Muscle layer of colon (tissue), 2 donors: ENCODE measurements at regions not wholly inside any gene's neighbourhood (a gene's known extent, or its start where the extent isn't known, plus 50 kb on each side); places are given as distances from the start of the nearest gene placed in this dataset.

Experiments used
- H3K27ac ChIP-seq: one replicate; pipeline ENCODE4 v1.7.0; 2013; ENCODE audit warnings: low read depth, mild to moderate bottlenecking, low read length, moderate library complexity
- H3K27me3 ChIP-seq, 2 donors: one replicate each; pipeline ENCODE4 v1.7.0; 2013; ENCODE audit warnings: low read length in 2 of 2, mild to moderate bottlenecking in 2 of 2; ENCODE audit not compliant: insufficient read depth in 2 of 2, control insufficient read depth in 1 of 2
- H3K36me3 ChIP-seq: one replicate; pipeline ENCODE4 v1.7.0; 2013; ENCODE audit warnings: mild to moderate bottlenecking, low read length; ENCODE audit not compliant: insufficient read depth
- H3K4me1 ChIP-seq: one replicate; pipeline ENCODE4 v1.7.0; 2013; ENCODE audit warnings: mild to moderate bottlenecking, low read length; ENCODE audit not compliant: insufficient read depth
- H3K4me3 ChIP-seq, 2 donors: one replicate each; pipeline ENCODE4 v1.7.0; 2013; ENCODE audit warnings: low read length in 2 of 2, low read depth in 1 of 2, mild to moderate bottlenecking in 1 of 2, moderate library complexity in 1 of 2
- H3K9ac ChIP-seq: one replicate; pipeline ENCODE4 v1.7.0; 2013; ENCODE audit warnings: low read length
- H3K9me3 ChIP-seq: one replicate; pipeline ENCODE4 v1.7.0; 2013; ENCODE audit warnings: mild to moderate bottlenecking, low read length
- donor health status: abdominal sarcoma.
- donor health status: Adenocarcinoma of cecum.

- Histone ChIP-seq H3K36me3 (no peaks in the 10 kb centered on the region), H3K27ac (peak overlapping the region; percentile 39), H3K27me3 (no peaks in the 10 kb centered on the region), H3K4me1 (peaks cover 13% of the 10 kb centered on the region), H3K9me3 (no peaks in the 10 kb centered on the region), H3K9ac (no peak overlapping the region), H3K4me3 (no peak overlapping the region)
These were observed 128.2 kb upstream of the INPP4B start for GRCh38 chr4:142974328-142974727.

GRCh38 chr4:142975618-142976017, 129.5 kb upstream of the INPP4B start:
- Histone ChIP-seq H3K27me3 (no peaks in the 10 kb centered on the region), H3K9ac (no peak overlapping the region)

GRCh38 chr4:142976482-142976881, 130.4 kb upstream of the INPP4B start:
- H3K36me3 ChIP-seq, result no peaks in the 10 kb centered on the region
- H3K27me3 ChIP-seq, result no peaks in the 10 kb centered on the region
- no peak overlapping the region for H3K9ac ChIP-seq
- no peak overlapping the region for H3K27ac ChIP-seq
- no peak overlapping the region for H3K4me3 ChIP-seq
- H3K9me3 ChIP-seq, result no peaks in the 10 kb centered on the region
- H3K4me1 ChIP-seq, result peaks cover 13% of the 10 kb centered on the region

More at GRCh38 chr4:142975618-142976017, 129.5 kb upstream of the INPP4B start:
- Histone ChIP-seq H3K36me3 (no peaks in the 10 kb centered on the region), H3K4me1 (peaks cover 13% of the 10 kb centered on the region), H3K4me3 (no peak overlapping the region), H3K9me3 (no peaks in the 10 kb centered on the region), H3K27ac (no peak overlapping the region)

DNA sequence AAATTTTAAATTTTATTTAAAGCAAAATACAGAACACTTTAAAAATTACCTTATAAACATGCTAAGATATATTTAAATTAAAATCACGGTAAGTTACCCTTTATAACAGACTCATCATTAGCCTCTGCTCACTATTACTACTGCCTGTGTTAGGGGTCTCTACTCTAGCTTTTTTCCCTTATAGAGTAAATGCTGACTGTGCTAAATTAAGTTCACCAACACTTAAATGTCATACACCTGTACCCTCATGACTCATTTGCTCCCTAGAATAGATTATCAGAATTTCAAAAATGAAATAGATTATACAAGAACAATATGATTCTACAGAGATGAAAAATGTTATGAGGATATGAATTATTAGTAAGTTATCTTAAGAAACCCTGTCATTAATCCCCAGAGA, 131.1 kb upstream of the INPP4B start:
- no peaks in the 10 kb centered on the region for H3K27me3 ChIP-seq
- H3K27ac ChIP-seq, result no peak overlapping the region
- H3K4me1 ChIP-seq, result peaks cover 13% of the 10 kb centered on the region
- H3K9ac ChIP-seq, result no peak overlapping the region
- no peak overlapping the region for H3K4me3 ChIP-seq
- H3K36me3 ChIP-seq, result no peaks in the 10 kb centered on the region
- no peaks in the 10 kb centered on the region for H3K9me3 ChIP-seq

DNA sequence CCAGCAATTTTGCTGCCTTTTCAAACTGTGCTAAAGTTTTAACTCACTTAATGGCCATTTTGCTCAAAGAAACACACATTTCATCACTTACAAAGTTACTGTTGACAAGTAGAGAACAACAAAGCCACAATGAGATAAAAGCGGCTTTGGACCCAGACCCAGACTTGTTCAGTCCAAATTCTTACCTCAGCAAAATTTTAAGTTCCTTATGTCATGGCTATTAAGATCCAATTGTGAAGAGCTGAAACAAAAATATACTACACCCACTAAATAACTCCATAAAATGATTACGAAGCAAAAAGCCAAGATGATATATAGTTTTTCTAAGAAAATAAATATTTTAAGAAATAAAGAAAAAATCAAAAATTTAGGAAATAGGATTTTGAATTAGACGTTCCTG, 137.0 kb upstream of the INPP4B start:
- H3K9ac ChIP-seq, result no peak overlapping the region
- H3K4me1 ChIP-seq, result no peaks in the 10 kb centered on the region
- no peak overlapping the region for H3K27ac ChIP-seq
- H3K9me3 ChIP-seq, result no peaks in the 10 kb centered on the region
- no peaks in the 10 kb centered on the region for H3K27me3 ChIP-seq
- H3K4me3 ChIP-seq, result no peak overlapping the region
- H3K36me3 ChIP-seq, result no peaks in the 10 kb centered on the region

DNA sequence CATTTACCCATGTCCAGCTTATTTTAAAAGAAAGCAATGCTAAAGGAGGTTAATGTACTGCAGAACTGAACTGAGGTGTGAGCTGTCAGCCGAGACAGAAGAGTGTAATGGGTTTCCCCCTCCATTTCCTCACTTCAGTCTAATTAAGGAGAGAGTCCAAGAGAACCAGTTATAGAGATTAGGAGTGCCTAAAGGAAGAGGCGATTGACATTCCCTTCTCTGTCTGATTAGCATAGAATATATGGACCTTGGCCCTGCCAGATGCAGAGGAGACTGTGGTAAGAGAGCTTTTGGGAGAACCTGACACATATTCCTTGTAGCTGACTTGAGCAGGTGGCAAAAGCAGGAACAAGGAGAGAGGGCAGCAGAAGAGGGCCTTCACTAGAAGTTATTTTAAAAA, 137.5 kb upstream of the INPP4B start:
- Histone ChIP-seq H3K4me1 (no peaks in the 10 kb centered on the region), H3K9ac (no peak overlapping the region), H3K27me3 (no peaks in the 10 kb centered on the region), H3K27ac (no peak overlapping the region), H3K9me3 (no peaks in the 10 kb centered on the region), H3K4me3 (no peak overlapping the region), H3K36me3 (no peaks in the 10 kb centered on the region)

DNA sequence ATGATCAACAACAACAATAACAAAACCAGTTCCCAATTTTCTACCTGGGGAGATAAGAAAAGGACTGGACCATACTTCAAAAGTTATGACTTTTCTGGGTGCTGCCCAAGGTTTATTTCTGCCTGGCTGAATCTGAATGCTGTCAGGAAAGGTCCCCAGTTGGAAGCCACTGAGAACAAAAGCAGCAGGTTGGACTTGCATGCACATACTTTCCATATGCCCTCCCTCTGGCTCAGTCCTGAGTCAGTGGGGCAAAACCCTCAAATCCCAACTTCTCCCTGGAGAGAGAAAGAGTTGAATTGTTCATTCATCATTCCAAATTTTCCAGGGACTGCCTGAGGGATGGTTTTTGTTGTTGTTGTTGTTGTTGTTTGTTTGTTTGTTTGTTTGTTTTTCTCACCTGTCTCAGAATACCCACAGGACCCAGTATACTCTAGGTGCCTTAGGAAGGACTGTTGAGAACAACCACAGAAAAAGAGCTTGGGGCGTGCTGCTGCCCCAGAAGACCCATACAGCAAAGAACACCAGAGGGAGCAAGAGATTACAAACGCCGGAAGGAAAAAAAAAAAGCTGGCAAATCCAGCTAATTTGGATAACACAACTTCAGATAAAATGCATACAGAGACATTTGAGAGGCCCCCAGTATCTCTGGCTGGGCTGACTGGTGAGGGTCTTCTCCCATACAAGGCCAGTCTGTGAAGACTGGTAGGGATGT, 138.9 kb upstream of the INPP4B start:
- no peaks in the 10 kb centered on the region for H3K27me3 ChIP-seq
- H3K9me3 ChIP-seq, result no peaks in the 10 kb centered on the region
- no peaks in the 10 kb centered on the region for H3K36me3 ChIP-seq
- H3K9ac ChIP-seq, result no peak overlapping the region
- no peak overlapping the region for H3K27ac ChIP-seq
- H3K4me3 ChIP-seq, result no peak overlapping the region
- H3K4me1 ChIP-seq, result no peaks in the 10 kb centered on the region

DNA sequence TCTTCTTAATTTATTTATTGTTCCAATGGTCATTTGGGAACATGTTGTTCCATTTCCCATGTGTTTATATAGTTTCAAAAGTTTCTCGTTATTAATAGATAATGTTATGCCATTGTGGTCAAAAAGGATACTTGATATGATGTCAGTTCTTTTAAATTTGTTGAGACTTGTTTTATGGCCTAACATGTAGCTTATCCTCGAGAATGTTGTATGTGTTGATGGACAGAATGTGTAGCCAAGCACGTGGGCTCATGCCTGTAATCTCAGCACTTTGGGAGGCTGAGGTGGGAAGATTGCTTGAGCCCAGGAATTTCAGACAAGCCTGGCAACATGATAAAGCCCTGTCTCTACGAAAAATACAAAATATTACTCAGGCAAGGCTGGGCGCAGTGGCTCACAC, 168.5 kb upstream of the USP38 start:
- Histone ChIP-seq H3K27me3 (no peaks in the 10 kb centered on the region), H3K36me3 (no peaks in the 10 kb centered on the region), H3K4me3 (no peak overlapping the region), H3K4me1 (no peaks in the 10 kb centered on the region), H3K9ac (no peak overlapping the region), H3K9me3 (no peaks in the 10 kb centered on the region), H3K27ac (no peak overlapping the region)

DNA sequence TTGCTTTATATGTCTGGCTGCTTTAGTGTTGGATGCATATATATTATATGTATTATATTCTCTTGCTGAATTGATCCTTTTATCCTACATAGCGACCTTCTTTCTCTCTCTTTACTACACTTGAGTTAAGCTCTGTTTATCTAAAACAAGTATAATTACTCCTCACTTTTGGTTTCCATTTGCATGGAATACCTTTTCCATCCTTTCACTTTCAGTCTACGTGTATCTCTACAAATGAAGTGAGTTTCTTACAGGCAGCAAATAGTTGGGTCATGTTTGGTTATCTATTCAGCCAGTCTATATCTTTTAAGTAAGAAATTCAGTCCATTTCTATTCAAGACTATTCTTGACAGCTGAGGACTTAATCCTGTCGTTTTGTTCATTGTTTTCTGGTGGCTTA, 167.5 kb upstream of the USP38 start:
- Histone ChIP-seq H3K4me3 (no peak overlapping the region), H3K9me3 (no peaks in the 10 kb centered on the region), H3K36me3 (no peaks in the 10 kb centered on the region), H3K4me1 (no peaks in the 10 kb centered on the region), H3K27me3 (no peaks in the 10 kb centered on the region), H3K27ac (no peak overlapping the region), H3K9ac (no peak overlapping the region)

GRCh38 chr4:143019351-143019750, 165.4 kb upstream of the USP38 start:
- Histone ChIP-seq H3K9me3 (no peaks in the 10 kb centered on the region), H3K9ac (no peak overlapping the region), H3K27me3 (no peaks in the 10 kb centered on the region), H3K4me1 (no peaks in the 10 kb centered on the region), H3K36me3 (no peaks in the 10 kb centered on the region), H3K4me3 (no peak overlapping the region), H3K27ac (no peak overlapping the region)

DNA sequence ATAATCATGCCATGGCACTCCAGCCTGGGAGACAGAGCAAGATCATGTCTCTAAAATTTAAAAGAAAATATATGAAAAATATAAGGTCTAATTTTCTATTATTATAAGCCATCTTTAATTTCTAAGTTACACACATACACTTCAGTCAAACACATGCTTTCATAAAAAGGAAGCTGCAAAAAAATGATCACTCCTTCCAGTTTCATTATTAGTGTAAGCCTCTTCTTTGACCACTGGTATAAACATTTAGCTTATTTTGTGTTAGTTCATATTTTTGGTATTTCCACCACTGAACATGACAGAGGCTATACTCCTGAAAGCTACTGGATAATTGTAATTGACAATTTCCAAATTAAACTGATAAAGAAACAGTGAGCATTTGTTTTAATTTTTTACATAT, 163.3 kb upstream of the USP38 start:
- Histone ChIP-seq H3K36me3 (no peaks in the 10 kb centered on the region), H3K9ac (no peak overlapping the region), H3K27ac (no peak overlapping the region), H3K4me1 (no peaks in the 10 kb centered on the region), H3K9me3 (no peaks in the 10 kb centered on the region), H3K4me3 (no peak overlapping the region), H3K27me3 (no peaks in the 10 kb centered on the region)

DNA sequence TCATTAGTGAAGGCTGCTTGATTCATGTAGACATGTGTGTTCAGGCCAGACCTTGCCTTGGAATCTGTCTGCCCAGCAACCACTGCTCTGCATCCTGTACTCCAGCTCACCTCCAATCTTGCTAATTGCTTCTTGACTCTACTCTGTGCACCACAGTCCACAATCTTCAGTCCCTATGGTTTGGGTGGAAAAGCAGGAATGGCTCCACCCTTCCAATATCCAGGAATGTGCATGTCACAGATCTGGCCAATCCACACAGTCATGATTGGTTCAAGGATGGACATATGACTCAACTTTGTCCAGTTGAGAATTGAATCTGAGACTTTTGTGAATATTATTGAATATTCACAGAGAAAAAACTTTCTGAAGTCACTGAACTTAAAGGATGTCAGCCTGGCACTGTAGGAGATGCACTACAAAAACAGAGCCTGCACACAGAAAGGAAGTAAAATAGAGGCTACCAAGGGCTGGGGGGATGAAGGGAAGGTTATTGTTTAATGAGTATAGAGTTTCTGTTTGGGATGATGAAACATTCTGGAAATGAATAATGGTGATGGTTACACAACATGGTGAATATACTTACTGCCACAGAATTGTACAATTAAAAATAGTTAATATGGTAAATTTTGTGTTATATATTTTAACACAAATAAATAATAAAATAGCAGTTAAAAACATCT, 161.3 kb upstream of the USP38 start:
- Histone ChIP-seq H3K27ac (no peak overlapping the region), H3K4me3 (no peak overlapping the region), H3K9ac (no peak overlapping the region), H3K9me3 (no peaks in the 10 kb centered on the region), H3K27me3 (no peaks in the 10 kb centered on the region), H3K4me1 (no peaks in the 10 kb centered on the region), H3K36me3 (no peaks in the 10 kb centered on the region)
